A673 (cell line): ENCODE measurements at regions not wholly inside any gene's neighbourhood (a gene's known extent, or its start where the extent isn't known, plus 50 kb on each side); places are given as distances from the start of the nearest gene placed in this dataset.

ENCODE experiments used
- CTCF ChIP-seq: fragments of 300-800, 200-600 bp; sonication (generic); conservative IDR thresholded peaks from 2 replicates; pipeline ENCODE4 v1.5.1; 2017; ENCODE audit warnings: low read depth, mild to moderate bottlenecking, antibody characterized with exemption, low read length, moderate library complexity, mixed read lengths
- EZH2 ChIP-seq: fragments of 200-600 bp; sonication (generic); IDR thresholded peaks from 2 replicates; pipeline ENCODE4 v1.6.1; 2017; ENCODE audit warnings: borderline replicate concordance, low read depth, mild to moderate bottlenecking, mixed read lengths, antibody characterized with exemption, low read length; ENCODE audit not compliant: poor library complexity, severe bottlenecking

DNA sequence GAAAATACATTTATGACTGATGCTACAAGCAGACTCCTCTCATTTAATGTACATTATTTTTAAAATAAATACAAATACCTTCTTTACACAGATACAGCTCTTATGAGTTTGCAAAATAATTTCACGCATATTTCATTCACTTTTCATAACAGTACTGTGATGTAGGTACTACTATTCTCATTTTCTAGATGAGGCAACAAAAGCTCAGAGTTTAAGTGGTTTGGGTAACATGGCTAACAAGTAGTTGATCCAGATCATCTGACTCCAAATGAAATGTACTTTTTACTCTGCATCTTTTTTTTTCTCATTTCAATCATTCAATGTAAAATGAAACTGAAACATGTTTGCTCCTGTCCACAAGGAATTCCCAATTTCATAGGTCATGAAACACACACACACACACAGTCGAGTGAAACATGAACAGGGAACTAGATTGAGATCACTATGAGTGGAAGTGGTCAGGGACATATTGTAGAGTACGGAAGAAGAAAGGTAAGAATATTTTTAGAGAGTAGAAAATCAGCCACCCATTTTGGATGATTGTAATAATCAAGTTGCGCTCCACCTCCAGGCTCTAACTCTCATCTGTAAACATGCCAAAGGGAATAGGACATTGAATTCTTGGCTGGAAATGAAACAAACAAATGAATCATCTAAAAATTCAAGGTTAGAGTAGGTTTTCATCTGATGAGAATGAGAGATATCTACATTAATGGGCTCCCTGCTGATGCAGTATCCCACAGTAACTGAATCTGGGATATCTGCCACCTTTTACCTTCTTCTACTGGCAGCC lies 92.4 kb downstream of the CLDN1 start:
- TF ChIP-seq CTCF (no peak), EZH2 (no peak)
